ENCODE measurements at regions not wholly inside any gene's neighbourhood (a gene's known extent, or its start where the extent isn't known, plus 50 kb on each side); places are given as distances from the start of the nearest gene placed in this dataset.

DNA sequence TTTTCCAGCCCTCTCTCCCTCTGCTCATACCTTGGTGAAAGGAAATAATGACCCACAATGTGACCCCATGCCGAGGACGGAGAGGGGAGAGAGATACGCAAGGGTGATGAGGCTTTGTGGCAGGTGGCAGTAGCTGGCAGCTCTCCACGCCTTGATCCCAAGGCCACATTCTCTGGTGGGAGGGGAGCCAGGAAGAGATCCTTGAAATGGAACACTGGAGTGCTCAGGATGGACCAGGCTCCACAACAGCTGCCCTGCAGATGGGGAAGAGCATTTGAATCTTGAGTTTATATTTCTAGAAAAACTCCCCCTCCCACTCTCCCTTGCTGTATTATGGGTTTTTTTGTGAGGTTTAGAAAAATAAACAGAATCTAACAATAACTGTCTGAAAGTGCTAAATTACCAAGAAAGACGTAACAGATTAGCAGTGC lies 61.6 kb upstream of the CDON start:
- POLR2A ChIA-PET: no interaction called here
- peaks cover 10 to 53% of the 10 kb centered on the region in 2 experiments; a peak in 4 of 5 replicates for H3K27me3 ChIP-seq (ENCODE audit: control insufficient read depth in 2 of 2, insufficient read depth in 2 of 2, low read length in 2 of 2)
- CTCF ChIA-PET (ENCODE audit: low intra/inter-chr PET ratio): no interaction called here
- H4K20me1 ChIP-seq (replicated peaks; ENCODE audit: control insufficient read depth, insufficient read depth, low read length): no peaks in the 10 kb centered on the region
- WGBS (ENCODE audit: insufficient coverage, low coverage, missing lambda C conversion rate): 0% methylated on average over 2 of the region's 5 CpGs
- H3K36me3 ChIP-seq (ENCODE audit: control insufficient read depth, insufficient read depth, low read length): no peaks in the 10 kb centered on the region
- no peaks in the 10 kb centered on the region for H3K4me1 ChIP-seq (replicated peaks in 1 of 2; ENCODE audit: control insufficient read depth in 2 of 2, insufficient read depth in 2 of 2, low read length in 2 of 2)
- no peak overlapping the region for H3K4me2 ChIP-seq (ENCODE audit: insufficient read depth, low read length)
- H3K9ac ChIP-seq (ENCODE audit: insufficient read depth in 1 of 2, low read depth in 2 of 2, low read length in 2 of 2): no peak overlapping the region
- no peaks in the 10 kb centered on the region for H3K9me1 ChIP-seq (ENCODE audit: control insufficient read depth, insufficient read depth, low read length)
- no peak for FAIRE-seq
- H3K27ac ChIP-seq (ENCODE audit: extremely low read depth, low read depth, low read length): no peak overlapping the region
- intact Hi-C loops (cut with micrococcal nuclease) (no loop called here), in situ Hi-C loops (cut with MboI) (no loop called here)
- no peak for DNase-seq (ENCODE audit: extremely low read depth in 1 of 4, low spot score in 3 of 4)
- no TSS peak for BruUV-seq (replicated peaks)
- no peak overlapping the region for H2AFZ ChIP-seq (ENCODE audit: low read depth, low read length)
- no peaks in the 10 kb centered on the region for H3K79me2 ChIP-seq (ENCODE audit: control insufficient read depth, insufficient read depth, low read length)
- no peak overlapping the region for H3K4me3 ChIP-seq
- no peaks in the 10 kb centered on the region for H3K9me3 ChIP-seq (replicated peaks; ENCODE audit: control insufficient read depth, insufficient read depth, low read depth, low read length)
- no peak for ATAC-seq
- TF ChIP-seq COPS2 (conservative IDR thresholded peaks at IDR 0.05): no peak
- TF ChIP-seq WHSC1 (IDR thresholded peaks at IDR 0.05; ENCODE audit: low read length): no peak
- TF ChIP-seq MCM2 (IDR thresholded peaks at IDR 0.05; ENCODE audit: low read depth): no peak
- no peak for TF ChIP-seq E2F8 (IDR thresholded peaks at IDR 0.05; ENCODE audit: low read depth, partially characterized antibody)
- TF ChIP-seq HNRNPLL (IDR thresholded peaks at IDR 0.05; ENCODE audit: low read depth, low read length, poor library complexity, severe bottlenecking): no peak
- TF ChIP-seq KLF16 (IDR thresholded peaks at IDR 0.05): no peak
- TF ChIP-seq BRD9 (IDR thresholded peaks at IDR 0.05; ENCODE audit: low read depth, partially characterized antibody): no peak
- TF ChIP-seq RBM14 (IDR thresholded peaks at IDR 0.05; ENCODE audit: borderline replicate concordance, insufficient read depth, low read depth, low read length): no peak
- TF ChIP-seq ELF4 (CRISPR knock-in tag; IDR thresholded peaks at IDR 0.05): no peak
- TF ChIP-seq, protein P1, sequence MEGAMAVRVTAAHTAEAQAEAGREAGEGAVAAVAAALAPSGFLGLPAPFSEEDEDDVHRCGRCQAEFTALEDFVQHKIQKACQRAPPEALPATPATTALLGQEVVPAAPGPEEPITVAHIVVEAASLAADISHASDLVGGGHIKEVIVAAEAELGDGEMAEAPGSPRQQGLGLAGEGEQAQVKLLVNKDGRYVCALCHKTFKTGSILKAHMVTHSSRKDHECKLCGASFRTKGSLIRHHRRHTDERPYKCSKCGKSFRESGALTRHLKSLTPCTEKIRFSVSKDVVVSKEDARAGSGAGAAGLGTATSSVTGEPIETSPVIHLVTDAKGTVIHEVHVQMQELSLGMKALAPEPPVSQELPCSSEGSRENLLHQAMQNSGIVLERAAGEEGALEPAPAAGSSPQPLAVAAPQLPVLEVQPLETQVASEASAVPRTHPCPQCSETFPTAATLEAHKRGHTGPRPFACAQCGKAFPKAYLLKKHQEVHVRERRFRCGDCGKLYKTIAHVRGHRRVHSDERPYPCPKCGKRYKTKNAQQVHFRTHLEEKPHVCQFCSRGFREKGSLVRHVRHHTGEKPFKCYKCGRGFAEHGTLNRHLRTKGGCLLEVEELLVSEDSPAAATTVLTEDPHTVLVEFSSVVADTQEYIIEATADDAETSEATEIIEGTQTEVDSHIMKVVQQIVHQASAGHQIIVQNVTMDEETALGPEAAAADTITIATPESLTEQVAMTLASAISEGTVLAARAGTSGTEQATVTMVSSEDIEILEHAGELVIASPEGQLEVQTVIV (CRISPR knock-in tag; IDR thresholded peaks at IDR 0.05; ENCODE audit: borderline replicate concordance): no peak
- TF ChIP-seq, protein P2, sequence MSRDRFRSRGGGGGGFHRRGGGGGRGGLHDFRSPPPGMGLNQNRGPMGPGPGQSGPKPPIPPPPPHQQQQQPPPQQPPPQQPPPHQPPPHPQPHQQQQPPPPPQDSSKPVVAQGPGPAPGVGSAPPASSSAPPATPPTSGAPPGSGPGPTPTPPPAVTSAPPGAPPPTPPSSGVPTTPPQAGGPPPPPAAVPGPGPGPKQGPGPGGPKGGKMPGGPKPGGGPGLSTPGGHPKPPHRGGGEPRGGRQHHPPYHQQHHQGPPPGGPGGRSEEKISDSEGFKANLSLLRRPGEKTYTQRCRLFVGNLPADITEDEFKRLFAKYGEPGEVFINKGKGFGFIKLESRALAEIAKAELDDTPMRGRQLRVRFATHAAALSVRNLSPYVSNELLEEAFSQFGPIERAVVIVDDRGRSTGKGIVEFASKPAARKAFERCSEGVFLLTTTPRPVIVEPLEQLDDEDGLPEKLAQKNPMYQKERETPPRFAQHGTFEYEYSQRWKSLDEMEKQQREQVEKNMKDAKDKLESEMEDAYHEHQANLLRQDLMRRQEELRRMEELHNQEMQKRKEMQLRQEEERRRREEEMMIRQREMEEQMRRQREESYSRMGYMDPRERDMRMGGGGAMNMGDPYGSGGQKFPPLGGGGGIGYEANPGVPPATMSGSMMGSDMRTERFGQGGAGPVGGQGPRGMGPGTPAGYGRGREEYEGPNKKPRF (IDR thresholded peaks at IDR 0.05; ENCODE audit: low read depth, low read length): no peak
- no peak for TF ChIP-seq ZSCAN32 (CRISPR knock-in tag; IDR thresholded peaks at IDR 0.05)
- TF ChIP-seq PRMT5 (CRISPR knock-in tag; IDR thresholded peaks at IDR 0.05): no peak
